ENCODE measurements at regions not wholly inside any gene's neighbourhood (a gene's known extent, or its start where the extent isn't known, plus 50 kb on each side); places are given as distances from the start of the nearest gene placed in this dataset.

- no peak for DNase-seq
Measured at GRCh38 chr12:60052483-60052882, 456.7 kb downstream of the SLC16A7 start.

- no peak for DNase-seq
Measured at GRCh38 chr12:60059180-60059579, 463.4 kb downstream of the SLC16A7 start.

- DNase-seq = no peak
Measured at GRCh38 chr12:60066655-60067054, 470.8 kb downstream of the SLC16A7 start.

GRCh38 chr12:60070552-60070951, 474.7 kb downstream of the SLC16A7 start:
- no peak for DNase-seq

- no peak for DNase-seq
Measured at GRCh38 chr12:60071759-60072191, 475.9 kb downstream of the SLC16A7 start.

GRCh38 chr12:60072911-60073310, 477.1 kb downstream of the SLC16A7 start:
- DNase-seq = no peak

GRCh38 chr12:60075091-60075490, 479.3 kb downstream of the SLC16A7 start:
- DNase-seq = no peak

- no peak for DNase-seq
Measured at GRCh38 chr12:60078026-60078425, 482.2 kb downstream of the SLC16A7 start.

GRCh38 chr12:60093428-60093827, 497.6 kb downstream of the SLC16A7 start:
- no peak for DNase-seq

GRCh38 chr12:60094436-60094835, 498.6 kb downstream of the SLC16A7 start:
- no peak for DNase-seq

GRCh38 chr12:60096727-60097126, 500.9 kb downstream of the SLC16A7 start:
- DNase-seq = no peak

- DNase-seq = no peak
Measured at GRCh38 chr12:60100160-60100559, 504.3 kb downstream of the SLC16A7 start.

- DNase-seq = no peak
Measured at GRCh38 chr12:60100852-60101251, 505.0 kb downstream of the SLC16A7 start.

GRCh38 chr12:60101715-60102114, 505.9 kb downstream of the SLC16A7 start:
- DNase-seq = no peak

GRCh38 chr12:60106214-60106613, 510.4 kb downstream of the SLC16A7 start:
- no peak for DNase-seq

- DNase-seq = no peak
Measured at GRCh38 chr12:60107992-60108391, 512.2 kb downstream of the SLC16A7 start.

GRCh38 chr12:60112063-60112462, 516.2 kb downstream of the SLC16A7 start:
- DNase-seq = no peak

- no peak for DNase-seq
Measured at GRCh38 chr12:60112763-60113162, 516.9 kb downstream of the SLC16A7 start.

GRCh38 chr12:60114169-60114568, 518.3 kb downstream of the SLC16A7 start:
- no peak for DNase-seq

GRCh38 chr12:60119327-60119726, 523.5 kb downstream of the SLC16A7 start:
- DNase-seq = no peak

GRCh38 chr12:60120199-60120598, 524.4 kb downstream of the SLC16A7 start:
- no peak for DNase-seq

- DNase-seq = no peak
Measured at GRCh38 chr12:60123557-60123956, 527.7 kb downstream of the SLC16A7 start.

GRCh38 chr12:60137513-60137912, 541.7 kb downstream of the SLC16A7 start:
- DNase-seq = no peak

- DNase-seq = no peak
Measured at GRCh38 chr12:60138526-60138925, 542.7 kb downstream of the SLC16A7 start.

GRCh38 chr12:60144395-60144794, 548.6 kb downstream of the SLC16A7 start:
- no peak for DNase-seq

GRCh38 chr12:60148109-60148508, 552.3 kb downstream of the SLC16A7 start:
- no peak for DNase-seq
